ENCODE measurements at regions not wholly inside any gene's neighbourhood (a gene's known extent, or its start where the extent isn't known, plus 50 kb on each side); places are given as distances from the start of the nearest gene placed in this dataset.
"Not testable (repeated sequence)": the region's sequence is repeated elsewhere in the genome, so short reads cannot be mapped to it uniquely, and the experiment has no call there.

DNA sequence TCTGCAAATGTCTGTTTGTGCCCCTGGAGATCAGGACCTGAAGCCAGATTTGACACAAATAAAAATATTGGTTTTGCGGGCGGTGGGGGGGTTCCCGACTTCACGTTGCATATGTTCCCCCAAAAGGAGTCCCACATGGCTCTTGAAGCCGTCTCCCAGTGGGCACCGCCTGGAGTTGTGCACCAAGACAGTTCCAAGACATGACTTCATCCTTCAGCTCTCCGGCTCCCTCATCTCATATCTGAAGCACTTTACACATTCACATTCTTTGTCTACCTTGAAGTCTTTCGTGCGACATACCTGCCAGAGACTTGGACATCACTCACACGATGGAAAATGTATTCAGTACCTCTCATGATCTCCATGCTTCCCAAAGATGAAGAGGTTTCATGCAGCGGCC is 362.8 kb upstream of the FOXK1 start:
- DNase-seq: no peak

DNA sequence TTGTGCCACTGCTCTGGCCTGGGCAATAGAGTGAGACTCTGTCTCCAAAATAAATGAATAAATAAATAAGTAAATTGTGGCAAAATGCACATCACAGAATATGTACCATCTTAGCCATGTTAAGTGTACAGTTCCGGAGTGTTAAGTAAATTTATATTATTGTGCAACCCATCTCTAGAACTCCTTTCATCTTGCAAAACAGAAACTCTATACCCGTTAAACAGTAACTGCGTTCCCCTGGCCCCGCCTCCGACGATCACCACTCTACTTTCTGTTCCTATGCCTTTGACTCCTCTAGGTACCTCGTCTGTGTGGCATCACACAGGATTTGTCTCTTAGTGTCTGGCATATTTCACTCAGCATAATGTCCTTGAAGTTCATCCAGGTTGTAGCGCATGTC is 356.4 kb upstream of the FOXK1 start:
- DNase-seq: no peak

DNA sequence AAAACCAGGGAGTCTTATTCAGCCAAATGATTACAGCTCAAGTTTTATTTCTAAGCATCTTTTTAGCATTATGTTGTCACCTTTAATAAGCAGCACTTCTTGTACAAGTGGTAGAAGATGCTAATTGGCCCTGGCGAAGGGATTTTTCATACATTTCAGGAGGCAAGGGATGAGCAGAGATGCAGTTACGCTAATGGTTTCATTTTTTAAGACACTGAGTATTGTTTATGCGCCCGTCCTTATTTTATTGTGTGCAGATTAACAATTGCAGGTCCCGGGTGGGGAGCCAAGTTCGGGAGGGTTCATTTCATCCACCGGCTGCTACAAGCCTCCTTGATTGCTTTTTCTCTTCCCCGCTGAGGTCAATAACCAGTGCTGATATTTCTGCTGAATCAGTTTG is 350.4 kb upstream of the FOXK1 start:
- no peak for DNase-seq

DNA sequence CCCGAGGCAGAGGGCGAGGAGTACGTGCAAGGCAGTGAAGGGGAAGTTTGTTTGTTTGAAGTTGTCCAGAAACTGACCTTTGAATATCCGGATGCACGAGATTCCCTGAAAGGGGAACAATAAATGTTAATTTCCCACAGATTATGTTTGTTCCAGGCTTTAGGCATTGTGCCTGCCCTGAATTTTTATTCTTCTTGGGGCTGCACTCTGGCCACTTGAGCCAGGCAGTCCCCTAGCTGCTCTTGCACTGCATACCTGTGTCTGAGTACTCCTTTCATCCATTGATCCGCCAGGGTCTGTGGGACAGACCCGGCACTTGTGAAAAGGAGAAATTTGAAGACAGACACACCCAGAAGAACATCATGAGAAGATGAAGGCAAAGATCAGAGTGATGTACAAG is 343.5 kb upstream of the FOXK1 start:
- DNase-seq: no peak

DNA sequence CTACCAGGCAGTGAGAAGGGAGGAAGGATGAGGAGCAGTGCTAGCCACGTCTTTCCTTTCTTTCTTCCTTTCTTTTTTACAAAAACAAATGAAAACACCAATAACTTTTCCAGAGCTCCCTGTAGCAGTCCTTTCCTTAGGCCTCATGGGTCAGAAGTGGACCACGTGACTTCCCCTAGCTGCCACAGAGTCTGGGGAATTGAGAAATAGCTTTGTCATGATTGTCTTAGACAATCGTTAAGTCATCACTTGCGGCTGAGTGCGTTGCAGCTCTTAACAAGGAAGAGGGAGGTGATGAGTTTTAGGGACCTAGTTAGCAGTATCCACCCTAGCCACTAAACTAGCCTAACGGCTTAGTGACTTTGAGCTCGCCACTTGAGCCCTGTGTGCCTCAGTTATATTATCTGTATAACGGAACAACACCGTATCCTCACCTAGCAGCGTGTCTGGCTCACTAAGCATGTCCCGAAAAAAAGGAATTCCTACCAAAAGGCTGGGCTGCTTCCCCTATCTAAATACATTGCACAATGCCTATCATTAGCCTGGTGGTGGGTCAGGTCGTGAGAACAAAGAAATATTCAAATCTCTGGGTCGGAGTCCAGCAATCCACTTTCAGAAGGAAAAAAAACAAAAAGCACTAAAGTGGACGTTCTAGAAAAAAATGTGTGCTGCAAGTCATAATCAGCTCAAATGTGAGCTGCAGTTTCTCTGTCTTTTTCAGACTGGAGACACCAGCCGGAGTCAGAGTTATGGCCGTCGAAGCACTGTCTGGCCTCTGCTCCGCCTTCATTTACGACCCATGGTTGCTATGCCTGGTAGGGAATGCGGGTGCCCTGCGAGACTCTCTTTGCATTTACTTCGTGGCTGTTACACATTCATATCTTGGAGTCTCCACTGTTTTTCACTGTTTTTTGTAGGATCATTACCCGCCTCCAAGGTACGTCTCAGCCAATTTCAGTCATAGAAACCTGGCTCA is 338.5 kb upstream of the FOXK1 start:
- no peak for DNase-seq

DNA sequence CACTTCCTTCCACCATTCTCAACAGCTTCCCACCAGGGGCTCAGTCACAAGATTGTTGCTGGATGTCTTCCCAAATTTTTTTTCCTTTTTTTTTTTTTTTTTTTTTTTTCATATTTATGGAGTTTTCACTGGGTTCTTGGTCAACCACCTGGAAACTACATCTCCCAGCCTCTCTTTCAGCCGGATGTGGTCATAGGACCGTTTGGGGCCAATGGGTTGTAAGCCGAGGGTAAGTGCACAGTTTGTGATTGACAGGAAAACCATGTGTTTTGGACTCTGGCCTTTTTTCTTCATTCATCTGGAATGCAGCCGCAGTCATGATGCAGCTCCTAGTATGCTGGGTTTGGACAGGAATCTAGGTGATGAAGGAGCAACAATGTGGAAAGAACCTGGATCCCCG is 337.1 kb upstream of the FOXK1 start:
- no peak for DNase-seq

DNA sequence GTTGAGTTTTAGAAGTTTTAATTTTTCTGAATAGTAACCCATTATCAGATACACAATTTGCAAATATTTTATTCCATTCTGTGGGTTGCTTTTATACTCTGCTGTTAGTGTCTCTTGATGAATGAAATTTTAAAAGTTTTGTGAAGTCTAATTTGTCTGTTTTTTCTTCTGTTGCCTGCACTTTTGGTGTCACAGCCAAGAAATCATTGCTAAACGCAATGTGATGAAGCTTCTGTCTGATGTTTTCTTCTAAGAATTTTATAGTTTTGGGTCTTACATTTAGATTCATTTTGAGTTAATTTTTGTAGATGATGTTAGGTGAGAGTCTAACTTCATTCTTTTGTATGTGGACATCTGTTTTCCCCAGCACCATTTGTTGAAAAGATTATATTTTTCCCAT is 330.0 kb upstream of the FOXK1 start:
- DNase-seq: no peak

DNA sequence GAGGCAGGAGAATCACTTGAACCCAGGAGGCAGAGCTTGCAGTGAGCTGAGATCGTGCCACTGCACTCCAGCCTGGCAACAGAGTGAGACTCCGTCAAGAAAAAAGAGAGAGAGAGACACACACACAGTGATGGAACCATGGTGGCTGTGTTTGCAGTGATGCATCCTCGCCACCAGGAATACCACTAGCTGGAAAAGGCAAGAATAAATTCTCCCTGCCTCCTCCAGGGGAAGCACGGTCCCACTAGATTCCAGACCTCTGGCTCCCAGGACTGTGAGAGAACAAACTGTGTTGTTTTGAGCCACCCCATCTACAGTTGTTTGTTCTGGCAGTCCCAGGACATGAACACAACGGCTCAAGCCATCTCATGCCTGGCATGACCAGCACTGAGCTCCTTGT is 320.3 kb upstream of the FOXK1 start:
- no peak for DNase-seq

DNA sequence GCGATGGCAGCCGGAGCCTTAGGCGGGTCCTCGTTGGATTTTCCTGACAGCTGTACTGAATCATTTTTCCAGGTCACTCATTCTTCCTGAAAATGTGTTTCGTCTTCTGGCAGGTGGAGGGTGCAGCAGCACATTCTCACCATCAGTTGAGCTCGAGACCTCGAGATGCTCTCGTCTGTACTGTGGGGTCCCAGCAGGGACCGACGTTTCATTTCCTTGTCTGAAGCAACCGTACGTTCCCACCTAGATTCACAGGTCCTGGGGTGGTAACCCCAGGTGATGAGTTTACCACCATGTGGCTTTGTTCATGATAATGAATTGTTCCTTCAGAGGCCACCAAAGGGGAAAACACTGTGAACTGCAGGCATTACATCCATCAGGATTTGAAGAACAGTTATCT is 298.5 kb upstream of the FOXK1 start:
- no peak for DNase-seq

DNA sequence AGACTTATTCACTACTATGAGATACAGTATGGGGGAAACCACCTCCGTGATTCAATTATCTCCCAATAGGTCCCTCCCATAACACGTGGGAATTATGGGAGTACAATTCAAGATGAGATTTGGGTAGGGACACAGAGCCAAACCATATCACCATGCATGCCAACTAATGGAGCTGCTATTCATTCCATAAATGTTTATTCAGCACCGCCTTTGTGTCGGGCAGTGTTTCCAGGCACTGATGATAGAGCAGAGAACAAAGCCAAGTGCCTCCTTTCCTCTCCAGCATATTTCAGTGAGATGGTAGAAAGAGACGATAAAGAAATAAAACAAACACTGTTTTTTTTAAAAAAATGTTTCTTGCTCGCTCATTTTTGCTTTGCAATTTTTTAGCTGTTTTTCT is 295.9 kb upstream of the FOXK1 start:
- no peak for DNase-seq

DNA sequence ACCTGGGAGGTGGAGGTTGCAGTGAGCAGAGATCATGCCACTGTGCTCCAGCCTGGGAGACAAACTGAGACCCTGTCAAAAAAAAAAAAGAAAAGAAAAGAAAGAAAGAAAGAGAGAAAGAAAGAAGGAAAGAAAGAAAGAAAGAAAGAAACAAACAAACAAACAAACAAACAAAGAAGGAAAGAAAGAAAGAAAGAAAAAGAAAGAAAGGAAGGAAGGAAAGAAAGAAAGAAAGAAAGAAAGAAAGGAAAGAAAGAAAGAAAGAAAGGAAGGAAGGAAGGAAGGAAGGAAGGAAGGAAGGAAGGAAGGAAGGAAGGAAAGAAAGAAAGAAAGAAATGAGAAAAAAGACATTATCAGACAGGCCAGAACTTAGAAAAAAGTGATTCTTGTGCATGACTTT is 291.0 kb upstream of the FOXK1 start:
- not testable (repeated sequence) for DNase-seq

DNA sequence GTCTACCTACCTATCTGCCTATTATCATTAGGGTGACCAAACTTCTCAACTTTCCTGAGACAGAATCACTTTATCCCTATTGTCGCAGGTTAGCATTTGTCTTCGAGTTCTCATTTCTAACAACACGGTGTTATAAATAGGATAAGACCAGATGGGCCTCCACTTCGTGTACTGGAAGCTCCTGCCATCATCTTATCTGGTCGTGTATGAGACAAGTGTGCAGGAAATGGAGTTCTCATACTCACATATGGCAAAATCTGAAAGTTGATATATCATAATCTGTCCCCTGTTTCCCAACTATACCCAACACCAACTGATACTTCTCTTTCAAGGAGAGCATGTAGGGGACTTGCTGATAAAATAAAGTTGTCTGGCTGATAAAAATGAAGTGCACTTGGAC is 287.4 kb upstream of the FOXK1 start:
- DNase-seq: no peak

DNA sequence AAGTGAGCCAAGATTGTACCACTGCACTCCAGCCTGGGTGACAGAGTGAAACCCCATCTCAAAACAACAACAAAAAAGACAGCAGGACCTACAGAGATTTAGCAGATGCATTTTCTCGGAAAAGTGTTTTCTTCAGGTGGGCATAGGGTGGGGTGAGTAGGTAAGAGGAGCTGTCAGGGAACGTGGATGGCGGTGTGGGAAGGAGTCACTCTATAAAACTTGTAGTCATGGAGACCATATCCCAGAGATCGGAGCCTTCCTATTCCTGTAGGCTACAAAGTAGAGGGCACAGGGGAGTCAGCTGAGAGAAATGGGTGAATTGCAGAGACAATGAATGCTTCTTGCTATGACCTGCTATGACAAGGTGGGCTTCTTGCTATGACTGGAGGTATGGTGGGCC is 283.0 kb upstream of the FOXK1 start:
- DNase-seq: no peak

DNA sequence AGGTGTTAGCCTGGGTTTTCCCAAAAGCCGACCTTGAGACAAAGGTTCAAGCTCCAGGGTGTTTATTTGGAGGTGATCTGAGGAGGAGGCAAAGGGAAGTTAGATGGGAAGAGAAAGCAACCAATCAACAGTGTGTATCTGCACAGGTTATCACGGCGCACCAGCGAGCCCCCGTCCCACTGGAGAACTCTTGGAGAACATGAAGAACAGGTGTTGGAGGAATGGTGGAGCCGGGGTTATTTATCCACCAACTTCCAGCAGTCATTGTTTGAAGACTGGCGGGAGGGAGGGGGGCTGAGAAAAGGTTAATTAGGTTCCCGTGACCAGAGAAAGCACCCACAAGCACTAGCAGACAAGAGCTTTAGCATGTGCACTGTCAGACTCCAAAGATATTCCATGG is 282.5 kb upstream of the FOXK1 start:
- no peak for DNase-seq

DNA sequence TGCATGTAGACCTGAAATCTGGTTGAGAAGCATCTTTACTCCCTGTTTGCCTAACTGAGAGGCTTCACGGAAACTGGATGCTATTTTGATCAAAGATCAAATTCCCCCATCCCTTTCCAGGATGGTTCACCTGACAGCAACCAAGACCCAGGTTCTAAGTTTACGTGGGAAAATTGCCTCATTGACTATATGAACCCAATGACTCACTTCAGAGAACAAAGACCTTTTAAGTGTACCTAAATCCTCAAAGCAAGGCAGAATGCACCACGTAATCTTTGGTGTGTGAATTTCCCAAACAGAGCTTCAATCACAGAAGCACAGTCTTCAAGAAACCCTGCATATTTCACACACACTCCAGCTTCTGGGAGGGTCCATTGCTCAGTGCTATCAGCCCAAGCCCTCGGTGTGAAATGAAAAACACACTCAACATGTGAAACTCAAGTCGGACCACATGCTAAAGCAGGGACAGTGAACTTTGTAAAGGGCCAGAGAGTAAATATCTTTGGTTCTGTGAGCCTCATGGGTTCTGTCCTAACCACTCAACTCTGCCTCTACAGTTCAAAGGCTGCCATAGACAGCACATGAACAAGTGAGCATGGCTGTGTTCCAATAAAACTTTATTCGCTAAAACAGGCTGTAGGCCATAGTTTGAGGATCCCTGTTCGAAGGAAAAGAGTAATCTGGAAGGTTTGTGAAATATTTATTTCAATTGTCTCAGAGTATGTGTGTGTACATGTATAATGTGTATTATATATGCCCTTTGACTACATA is 275.6 kb upstream of the FOXK1 start:
- DNase-seq: no peak

DNA sequence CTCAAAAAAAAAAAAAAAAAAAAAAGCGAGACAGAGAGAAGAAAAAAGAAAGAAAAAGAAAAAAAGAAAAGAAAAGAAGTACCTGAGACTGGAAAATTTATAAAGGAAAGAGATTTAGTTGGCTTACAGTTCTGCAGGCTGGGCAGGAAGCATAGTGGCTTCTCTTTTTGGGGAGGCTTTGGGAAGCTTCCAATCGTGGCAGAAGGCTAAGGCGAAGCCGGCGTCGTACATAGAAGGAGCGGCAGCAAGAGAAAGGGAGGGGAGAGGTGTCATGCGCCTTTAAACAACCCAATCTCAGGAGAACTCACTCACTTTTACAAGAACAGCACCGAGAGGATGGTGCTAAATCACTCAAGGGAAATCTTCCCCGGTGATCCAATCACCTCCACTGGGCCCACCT is 272.1 kb upstream of the FOXK1 start:
- DNase-seq: no peak

DNA sequence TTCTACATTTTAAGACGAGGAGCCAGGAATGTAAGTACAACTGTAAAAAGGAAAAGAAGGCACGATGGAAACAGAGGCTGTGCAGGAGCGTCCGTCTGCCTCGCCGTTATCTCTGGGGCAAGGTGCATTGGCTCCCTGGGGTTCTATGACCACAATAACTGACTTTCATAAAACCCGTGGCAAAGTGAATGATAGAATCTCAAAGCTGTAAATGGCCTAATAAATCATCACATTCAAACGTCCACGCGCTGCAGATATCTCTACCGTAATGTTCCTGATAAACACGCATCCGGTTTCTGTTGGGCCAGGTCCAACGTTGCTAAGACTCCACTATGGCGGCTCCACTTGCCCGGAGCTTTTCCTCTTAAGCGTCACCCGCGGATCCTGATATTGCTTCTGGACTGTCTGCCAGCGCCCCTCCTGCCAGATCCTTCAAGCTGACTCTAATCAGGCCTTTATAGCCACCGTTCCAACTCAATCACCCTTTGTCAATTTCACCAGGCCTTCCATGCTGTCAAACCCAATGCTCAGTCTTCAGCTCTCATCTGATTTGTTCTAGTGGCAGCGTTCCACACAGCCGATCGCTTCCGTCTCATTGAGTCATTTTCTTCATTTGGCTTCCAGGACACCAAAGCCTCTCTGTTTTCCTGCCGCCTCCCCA is 265.6 kb upstream of the FOXK1 start:
- DNase-seq: no peak

DNA sequence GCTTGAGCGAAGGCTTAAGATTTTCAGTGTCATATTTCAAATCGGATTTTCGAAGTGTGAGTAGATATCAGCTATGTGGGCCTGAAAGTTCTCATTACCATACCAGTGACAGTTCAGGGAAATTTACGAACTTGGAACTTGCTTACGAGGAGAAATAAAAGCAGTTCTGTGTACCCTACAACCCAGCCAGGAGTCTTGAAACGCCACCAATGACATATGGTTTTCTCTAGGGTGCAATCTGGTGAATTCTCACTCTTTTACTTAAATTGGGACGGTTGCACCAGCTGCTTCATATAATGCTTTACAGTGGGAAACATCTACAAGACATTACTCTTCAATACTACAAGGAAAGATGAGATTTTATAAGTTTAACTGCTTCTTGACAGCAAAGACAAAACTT is 253.6 kb upstream of the FOXK1 start:
- DNase-seq: no peak

DNA sequence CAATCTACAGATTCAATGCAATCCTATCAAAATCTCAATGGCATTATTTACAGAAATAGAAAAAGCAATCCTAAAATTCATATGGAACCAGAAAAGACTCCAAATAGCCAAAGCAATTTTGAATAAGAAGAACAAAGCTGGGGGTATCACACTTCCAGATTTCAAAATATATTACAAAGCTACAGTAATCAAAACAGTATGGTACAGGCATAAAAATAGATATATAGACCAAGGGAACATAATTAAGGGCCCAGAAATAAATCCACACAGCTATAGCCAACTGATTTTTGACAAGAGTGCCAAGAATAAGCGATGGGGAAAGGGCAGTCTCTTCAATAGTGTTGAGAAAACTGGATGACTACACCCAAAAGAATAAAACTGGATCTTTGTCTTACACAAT is 251.9 kb upstream of the FOXK1 start:
- no peak for DNase-seq

DNA sequence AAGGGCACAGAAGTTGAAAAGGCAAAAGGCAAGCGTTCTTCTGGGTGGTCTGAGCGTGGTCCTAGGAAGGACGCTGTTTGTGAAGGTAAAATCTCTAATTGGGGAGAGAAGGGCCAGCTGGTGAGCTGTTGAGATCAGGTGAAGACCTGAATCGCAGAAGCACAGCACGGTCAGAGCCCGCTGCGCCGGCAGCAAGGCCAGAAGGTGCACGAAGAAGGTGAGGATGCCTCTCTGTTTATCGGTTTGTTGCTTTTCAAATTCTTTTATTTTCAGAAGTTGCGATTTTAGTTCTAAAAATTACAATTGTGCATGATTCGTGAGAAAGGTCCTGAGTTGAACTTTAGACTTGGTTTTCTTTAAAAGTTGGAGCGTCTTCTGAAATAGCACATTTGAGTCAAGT is 247.8 kb upstream of the FOXK1 start:
- DNase-seq: no peak

DNA sequence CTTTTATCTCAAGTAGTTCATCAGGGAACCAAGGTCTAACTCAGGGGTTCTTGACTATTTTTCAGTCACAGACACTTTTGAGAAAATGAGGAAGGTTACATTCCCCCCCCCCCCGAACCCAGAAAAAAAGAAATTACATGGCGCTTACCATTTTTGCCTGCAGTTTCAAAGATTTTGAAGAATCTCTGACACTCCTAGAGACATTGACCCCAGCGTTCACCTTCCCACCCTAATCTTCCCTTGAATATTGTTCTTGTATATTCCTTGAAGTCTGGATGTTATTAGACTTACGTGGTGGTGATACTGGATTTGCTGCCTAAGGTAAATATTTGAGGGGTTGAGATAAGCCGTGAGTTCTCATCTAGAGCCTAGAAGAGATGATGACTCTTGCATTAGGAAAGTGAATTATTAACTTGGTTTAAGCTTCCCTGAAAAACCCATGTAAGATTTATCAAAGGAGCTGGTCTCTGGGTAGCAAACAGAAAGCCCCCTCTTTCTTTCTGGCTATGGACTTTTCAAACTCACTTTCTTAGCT is 245.7 kb upstream of the FOXK1 start:
- no peak for DNase-seq

DNA sequence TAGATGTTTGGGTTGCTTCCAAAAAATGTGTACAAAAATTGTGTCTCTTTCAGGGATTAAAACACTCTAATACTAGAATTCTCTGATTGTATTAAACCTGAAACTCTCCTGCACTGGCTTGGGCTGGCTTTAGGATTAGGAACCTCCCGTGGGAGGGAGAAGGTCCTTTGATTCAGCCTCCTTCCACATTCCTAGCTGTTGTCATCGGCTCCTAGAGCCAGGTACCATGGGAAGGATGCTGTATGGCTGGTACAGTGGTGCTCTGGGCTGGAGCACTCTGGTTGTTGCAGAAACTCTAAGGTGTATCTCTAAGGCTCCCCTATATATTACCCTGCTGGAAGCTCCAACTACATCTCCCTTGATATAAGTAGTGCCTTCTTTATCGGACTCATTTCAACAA is 245.2 kb upstream of the FOXK1 start:
- DNase-seq: no peak

DNA sequence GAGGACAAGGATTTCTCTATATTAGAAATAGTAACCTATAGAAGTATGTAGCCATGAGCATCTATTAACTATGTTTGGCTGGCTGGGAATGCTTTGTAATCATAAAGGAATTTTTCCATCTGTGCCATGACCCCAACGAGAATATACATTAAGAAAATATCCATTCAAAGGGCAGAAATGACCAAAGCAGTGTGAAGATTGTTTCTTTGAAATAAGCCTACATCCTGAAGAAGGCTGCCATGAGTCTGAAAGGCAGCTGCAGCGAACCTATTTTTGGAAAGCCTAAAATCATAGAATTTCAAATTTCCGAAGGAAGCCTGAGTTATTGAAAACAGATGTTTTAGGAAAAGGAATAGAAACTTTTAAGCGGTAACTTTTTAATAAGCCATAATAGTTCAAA is 244.2 kb upstream of the FOXK1 start:
- no peak for DNase-seq

All from NCI-H446 (cell line).